CD4-positive, CD25-positive, alpha-beta regulatory T cell (primary cell): ENCODE measurements at regions not wholly inside any gene's neighbourhood (a gene's known extent, or its start where the extent isn't known, plus 50 kb on each side); places are given as distances from the start of the nearest gene placed in this dataset.
"Not testable (repeated sequence)": the region's sequence is repeated elsewhere in the genome, so short reads cannot be mapped to it uniquely, and the experiment has no call there.

Source experiments
- ATAC-seq, 2 donors: fragments of 150-1000 bp; cut with Tn5 transposase; one replicate each; pipeline ENCODE4 v1.10.0; 2021; ENCODE audit warnings: low read depth in 2 of 2, moderate number of reproducible peaks in 2 of 2, moderate library complexity in 1 of 2
- DNase-seq, 3 donors: peaks; one replicate each; pipeline versions ENCODE4 v3.0.0 to v3.0.0-alpha.2; 2012 to 2022; ENCODE audit warnings: mixed read lengths in 1 of 3
- H3K27ac ChIP-seq: one replicate; pipeline ENCODE4 v1.7.0; 2013; ENCODE audit warnings: mild to moderate bottlenecking, low read length; ENCODE audit not compliant: insufficient read depth, poor library complexity, severe bottlenecking
- H3K27me3 ChIP-seq: one replicate; pipeline ENCODE4 v1.7.0; 2013; ENCODE audit warnings: low read length; ENCODE audit not compliant: control insufficient read depth, insufficient read depth
- H3K36me3 ChIP-seq: one replicate; pipeline ENCODE4 v1.7.0; 2013; ENCODE audit warnings: mild to moderate bottlenecking, low read length, moderate library complexity; ENCODE audit not compliant: control insufficient read depth, insufficient read depth
- H3K4me1 ChIP-seq: 2 replicates; pipeline ENCODE4 v1.7.0; 2013; ENCODE audit warnings: mild to moderate bottlenecking, low read length; ENCODE audit not compliant: insufficient read depth, control insufficient read depth, poor library complexity, severe bottlenecking
- H3K4me3 ChIP-seq: one replicate; pipeline ENCODE4 v1.7.0; 2013; ENCODE audit warnings: low read depth, mild to moderate bottlenecking, low read length, moderate library complexity
- H3K9me3 ChIP-seq, 2 experiments: 1 replicate in 1 of 2; 2 replicates in 1 of 2; pipeline ENCODE4 v1.7.0; 2013; ENCODE audit warnings: low read length in 2 of 2, mild to moderate bottlenecking in 1 of 2, moderate library complexity in 1 of 2; ENCODE audit not compliant: control insufficient read depth in 2 of 2
- H3K27ac Mint-ChIP-seq, 3 donors: one replicate each; pipeline ENCODE4 v1.8.0; 2020 to 2022; ENCODE audit warnings: mild to moderate bottlenecking in 3 of 3, mixed read lengths in 3 of 3, moderate library complexity in 2 of 3
- H3K27me3 Mint-ChIP-seq: one replicate; pipeline ENCODE4 v1.8.0; 2022; ENCODE audit warnings: mild to moderate bottlenecking, mixed read lengths
- H3K36me3 Mint-ChIP-seq: one replicate; pipeline ENCODE4 v1.8.0; 2020; ENCODE audit warnings: mixed read lengths
- H3K4me1 Mint-ChIP-seq, 4 donors: one replicate each; pipeline ENCODE4 v1.8.0; 2020 to 2022; ENCODE audit warnings: mixed read lengths in 4 of 4, mild to moderate bottlenecking in 1 of 4
- H3K4me3 Mint-ChIP-seq, 4 donors: one replicate each; pipeline ENCODE4 v1.8.0; 2020 to 2022; ENCODE audit warnings: mild to moderate bottlenecking in 4 of 4, mixed read lengths in 4 of 4, moderate library complexity in 3 of 4
- H3K9me3 Mint-ChIP-seq, 7 donors: one replicate each; pipeline ENCODE4 v1.8.0; 2020 to 2022; ENCODE audit warnings: mixed read lengths in 7 of 7, mild to moderate bottlenecking in 3 of 7, moderate library complexity in 2 of 7

DNA sequence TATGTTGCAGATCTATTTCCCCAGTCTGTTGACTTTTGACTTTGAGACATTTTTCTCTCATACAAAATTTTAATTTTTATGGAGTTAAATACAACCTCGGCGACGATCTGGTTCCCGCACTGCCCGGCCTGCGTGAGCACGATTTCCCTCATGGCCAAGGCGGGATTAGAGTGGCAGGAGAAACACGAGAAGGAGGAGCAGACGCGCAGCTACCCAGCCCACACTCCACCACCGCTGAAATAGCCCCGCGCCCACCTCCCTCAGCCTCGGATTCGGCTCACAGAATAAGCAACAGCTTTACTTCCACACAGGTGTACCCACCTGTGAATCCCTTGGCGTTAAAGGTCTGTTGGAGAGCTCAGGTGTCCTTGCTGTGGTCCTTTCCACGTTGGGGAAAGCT is 4209.4 kb upstream of the OR11H1 start:
- not testable (repeated sequence) for H3K27me3 ChIP-seq, H3K27me3 Mint-ChIP-seq, H3K36me3 Mint-ChIP-seq, H3K4me1 Mint-ChIP-seq, H3K4me3 Mint-ChIP-seq, H3K27ac Mint-ChIP-seq, H3K4me1 ChIP-seq, H3K27ac ChIP-seq, DNase-seq, H3K36me3 ChIP-seq, H3K9me3 ChIP-seq, H3K4me3 ChIP-seq, ATAC-seq
- H3K9me3 Mint-ChIP-seq: peaks cover 0 to 37% (median 14%) of the 10 kb centered on the region in 7 donors

DNA sequence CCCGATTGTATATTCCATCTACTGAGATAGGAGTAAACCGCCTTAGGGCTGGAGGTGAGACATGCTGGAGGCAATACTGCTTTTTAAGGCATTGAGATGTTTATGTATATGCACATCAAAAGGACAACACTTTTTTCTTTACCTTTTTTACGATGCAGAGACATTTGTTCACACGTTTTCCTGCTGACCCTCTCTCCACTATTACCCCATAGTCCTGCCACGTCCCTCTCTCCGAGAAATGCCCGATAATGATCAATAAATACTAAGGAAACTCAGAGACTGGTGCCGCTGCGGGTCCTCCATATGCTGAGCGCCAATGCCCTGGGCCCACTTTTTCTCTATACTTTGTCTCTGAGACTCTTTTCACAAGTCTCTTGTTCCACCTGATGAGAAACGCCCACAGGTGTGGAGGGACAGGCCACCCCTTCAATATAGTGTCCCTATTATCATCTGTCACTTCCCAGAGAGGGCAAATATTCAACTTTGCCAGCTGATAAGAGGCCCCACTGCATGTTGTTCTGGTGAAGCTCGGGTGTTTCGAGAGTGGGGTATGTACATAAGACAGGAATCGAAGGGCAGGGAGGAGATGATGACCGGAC is 4203.5 kb upstream of the OR11H1 start:
- H3K9me3 ChIP-seq: peaks cover 1 to 23% of the 10 kb centered on the region in 2 experiments
- not testable (repeated sequence) for H3K36me3 Mint-ChIP-seq, H3K27me3 Mint-ChIP-seq, H3K4me3 Mint-ChIP-seq, H3K27ac ChIP-seq, DNase-seq, H3K4me3 ChIP-seq, ATAC-seq, H3K27me3 ChIP-seq, H3K36me3 ChIP-seq, H3K4me1 ChIP-seq, H3K4me1 Mint-ChIP-seq, H3K27ac Mint-ChIP-seq
- peaks cover 1 to 42% (median 17%) of the 10 kb centered on the region in 7 donors for H3K9me3 Mint-ChIP-seq

DNA sequence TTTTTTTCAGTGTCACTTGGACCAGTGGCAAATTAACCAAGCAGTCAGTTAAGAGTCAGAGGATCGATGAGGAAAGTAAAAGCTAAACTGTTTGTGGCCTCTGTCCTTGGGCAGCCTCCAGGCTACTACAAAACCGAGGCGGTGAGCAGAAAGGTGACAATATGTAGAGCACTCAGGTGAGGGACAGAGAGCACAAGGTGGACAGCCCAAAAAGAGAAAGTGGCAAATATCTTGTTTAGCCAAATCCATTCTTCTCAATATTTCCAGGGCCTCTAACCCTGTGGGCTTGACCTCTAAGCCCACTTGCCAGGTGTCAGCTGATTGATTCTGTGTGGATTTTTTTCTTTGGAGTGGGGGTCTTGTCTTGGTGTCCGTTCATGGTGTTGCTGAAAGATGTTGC is 4202.2 kb upstream of the OR11H1 start:
- H3K36me3 ChIP-seq: no peaks in the 10 kb centered on the region
- Mint-ChIP-seq H3K36me3 (no peaks in the 10 kb centered on the region), H3K27me3 (no peaks in the 10 kb centered on the region), H3K9me3 (peaks cover 1 to 48% (median 17%) of the 10 kb centered on the region in 7 donors), H3K4me3 (no peak overlapping the region), H3K4me1 (no peaks in the 10 kb centered on the region), H3K27ac (no peak overlapping the region)
- no peak overlapping the region for H3K27ac ChIP-seq
- DNase-seq: no peak
- no peak for ATAC-seq
- no peaks in the 10 kb centered on the region for H3K27me3 ChIP-seq
- no peaks in the 10 kb centered on the region for H3K4me1 ChIP-seq
- no peak overlapping the region for H3K4me3 ChIP-seq
- peaks cover 0 to 23% of the 10 kb centered on the region in 2 experiments for H3K9me3 ChIP-seq

DNA sequence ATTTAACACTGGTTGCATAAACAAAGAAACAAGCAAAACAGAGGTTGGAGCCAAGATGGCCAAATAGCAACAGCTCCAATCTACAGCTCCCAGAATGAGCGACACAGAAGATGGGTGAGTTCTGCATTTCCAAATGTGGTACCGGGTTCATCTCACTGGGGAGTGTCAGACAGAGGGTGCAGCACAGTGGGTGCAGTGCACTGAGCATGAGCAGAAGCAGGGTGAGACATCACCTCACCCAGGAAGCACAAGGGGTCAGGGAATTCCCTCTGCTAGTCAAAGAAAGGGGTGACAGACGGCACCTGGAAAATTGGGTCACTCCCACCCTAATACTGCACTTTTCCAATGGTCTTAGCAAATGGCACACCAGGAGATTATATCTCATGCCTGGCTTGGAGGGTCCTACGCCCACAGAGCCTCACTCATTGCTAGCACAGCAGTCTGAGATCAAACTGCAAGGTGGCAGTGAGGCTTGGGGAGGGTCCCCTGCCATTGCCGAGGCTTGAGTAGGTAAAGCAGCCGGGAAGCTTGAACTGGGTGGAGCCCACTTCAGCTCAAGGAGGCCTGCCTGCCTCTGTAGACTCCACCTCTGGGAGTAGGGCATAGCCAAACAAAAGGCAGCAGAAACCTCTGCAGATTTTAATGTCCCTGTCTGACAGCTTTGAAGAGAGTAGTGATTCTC is 4186.5 kb upstream of the OR11H1 start:
- H3K36me3 ChIP-seq, H3K27me3 Mint-ChIP-seq, DNase-seq, H3K27ac ChIP-seq, H3K4me1 Mint-ChIP-seq, H3K27me3 ChIP-seq, H3K27ac Mint-ChIP-seq, ATAC-seq, H3K4me3 ChIP-seq, H3K4me1 ChIP-seq, H3K4me3 Mint-ChIP-seq, H3K36me3 Mint-ChIP-seq: not testable (repeated sequence)
- H3K9me3 ChIP-seq: peaks cover 0 to 13% of the 10 kb centered on the region in 2 experiments
- peaks cover 5 to 65% (median 23%) of the 10 kb centered on the region in 7 donors for H3K9me3 Mint-ChIP-seq

DNA sequence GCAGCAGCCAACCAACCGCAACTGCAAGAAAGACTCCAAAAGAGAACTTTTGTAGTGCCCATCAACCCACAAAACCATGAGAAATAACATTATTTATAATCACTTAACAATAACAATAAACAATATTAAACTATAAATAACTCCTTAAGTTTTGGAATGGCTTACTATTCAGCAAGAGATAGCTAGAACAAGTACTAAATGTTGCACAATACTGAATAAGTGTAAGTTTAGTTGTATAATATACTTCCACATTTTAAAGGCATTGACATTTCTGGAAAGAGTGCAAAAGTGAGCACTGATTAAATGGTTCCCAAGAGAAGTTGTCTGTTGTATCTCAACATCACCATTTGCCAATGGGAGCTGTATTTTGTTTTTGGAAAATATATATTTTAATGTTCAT is 4176.8 kb upstream of the OR11H1 start:
- not testable (repeated sequence) for H3K4me3 Mint-ChIP-seq, H3K4me1 Mint-ChIP-seq, H3K36me3 Mint-ChIP-seq, H3K27me3 ChIP-seq, H3K27ac ChIP-seq, H3K27me3 Mint-ChIP-seq, H3K27ac Mint-ChIP-seq, DNase-seq, H3K4me3 ChIP-seq, ATAC-seq, H3K36me3 ChIP-seq, H3K4me1 ChIP-seq
- peaks cover 6 to 52% (median 15%) of the 10 kb centered on the region in 7 donors for H3K9me3 Mint-ChIP-seq
- peaks cover 3 to 23% of the 10 kb centered on the region in 2 experiments for H3K9me3 ChIP-seq

DNA sequence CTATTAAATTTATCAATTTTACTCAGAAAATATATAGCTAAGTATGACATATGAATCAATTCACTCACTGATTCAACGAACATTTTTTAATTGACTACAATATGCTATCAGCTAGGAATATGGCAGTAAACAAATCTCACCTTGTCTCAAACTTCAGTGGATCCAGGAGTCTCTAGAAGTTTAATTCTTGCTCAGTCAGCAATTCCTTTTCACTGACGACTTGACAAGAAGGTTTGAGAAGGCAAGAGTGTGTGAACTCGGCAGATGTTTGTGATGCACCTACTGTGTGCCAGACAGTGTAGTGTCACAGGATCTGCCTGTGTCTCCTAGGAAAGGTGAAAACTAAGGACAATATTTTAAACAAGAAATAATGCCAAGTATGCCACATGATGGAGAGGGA is 4175.7 kb upstream of the OR11H1 start:
- DNase-seq, H3K4me3 ChIP-seq, H3K36me3 Mint-ChIP-seq, H3K27ac Mint-ChIP-seq, H3K27me3 Mint-ChIP-seq, H3K27me3 ChIP-seq, H3K4me1 ChIP-seq, ATAC-seq, H3K36me3 ChIP-seq, H3K27ac ChIP-seq, H3K4me3 Mint-ChIP-seq, H3K4me1 Mint-ChIP-seq: not testable (repeated sequence)
- peaks cover 14 to 53% (median 19%) of the 10 kb centered on the region in 7 donors for H3K9me3 Mint-ChIP-seq
- peaks cover 3 to 20% of the 10 kb centered on the region in 2 experiments for H3K9me3 ChIP-seq

DNA sequence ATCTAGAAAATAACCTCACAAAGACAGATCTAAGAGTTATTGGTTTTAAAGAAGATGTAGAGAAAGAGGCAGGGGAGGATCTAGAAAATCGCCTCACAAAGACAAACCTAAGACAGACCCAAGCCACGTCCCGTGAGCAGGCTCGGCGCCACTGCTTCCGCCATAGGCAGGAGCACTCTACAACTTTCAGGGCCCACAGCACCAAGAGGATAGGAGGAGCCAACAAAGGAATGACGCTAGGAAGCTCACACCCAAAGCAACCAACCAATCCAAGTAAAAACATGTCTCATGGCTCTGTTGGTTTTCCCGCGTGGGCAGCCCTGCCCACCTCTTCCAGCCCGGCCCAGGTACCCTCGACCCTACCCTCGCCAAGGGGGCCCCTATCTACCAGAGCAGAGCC is 4167.4 kb upstream of the OR11H1 start:
- H3K9me3 Mint-ChIP-seq: peaks cover 13 to 60% (median 22%) of the 10 kb centered on the region in 7 donors
- no peak for DNase-seq
- no peaks in the 10 kb centered on the region for H3K27me3 Mint-ChIP-seq
- no peak overlapping the region for H3K4me3 ChIP-seq
- no peak for ATAC-seq
- no peaks in the 10 kb centered on the region for H3K4me1 Mint-ChIP-seq
- H3K9me3 ChIP-seq: peaks cover 5 to 8% of the 10 kb centered on the region in 2 experiments
- H3K4me3 Mint-ChIP-seq: no peak overlapping the region
- H3K27me3 ChIP-seq: no peaks in the 10 kb centered on the region
- no peaks in the 10 kb centered on the region for H3K4me1 ChIP-seq
- H3K27ac ChIP-seq: no peak overlapping the region
- H3K27ac Mint-ChIP-seq: no peak overlapping the region
- peaks cover 5% of the 10 kb centered on the region for H3K36me3 Mint-ChIP-seq
- no peaks in the 10 kb centered on the region for H3K36me3 ChIP-seq

DNA sequence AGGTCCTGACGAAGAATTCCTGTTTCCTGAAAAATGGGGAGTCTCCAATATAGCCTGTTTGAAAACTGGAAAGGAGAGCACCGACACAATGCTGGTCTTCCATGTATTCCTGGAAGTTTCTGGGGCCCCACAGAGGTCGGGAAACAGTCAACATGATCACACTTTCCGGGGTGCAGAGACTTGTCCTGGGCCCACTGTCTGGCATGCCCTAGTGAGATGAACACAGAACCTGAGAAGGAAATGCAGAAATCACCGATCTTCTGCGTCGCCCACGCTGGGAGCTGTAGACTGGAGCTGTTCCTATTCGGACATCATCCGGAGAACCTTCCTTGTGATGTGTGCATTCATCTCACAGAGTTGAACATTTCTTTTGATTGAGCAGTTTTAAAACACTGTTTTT is 4166.5 kb upstream of the OR11H1 start:
- not testable (repeated sequence) for H3K4me3 Mint-ChIP-seq, H3K4me1 Mint-ChIP-seq, H3K4me1 ChIP-seq, H3K36me3 Mint-ChIP-seq, H3K4me3 ChIP-seq, H3K27me3 ChIP-seq, H3K27ac ChIP-seq, H3K36me3 ChIP-seq, ATAC-seq, DNase-seq, H3K9me3 ChIP-seq, H3K27ac Mint-ChIP-seq, H3K27me3 Mint-ChIP-seq
- peaks cover 12 to 63% (median 21%) of the 10 kb centered on the region in 7 donors for H3K9me3 Mint-ChIP-seq
